Astrocyte of the spinal cord (primary cell): ENCODE measurements at regions not wholly inside any gene's neighbourhood (a gene's known extent, or its start where the extent isn't known, plus 50 kb on each side); places are given as distances from the start of the nearest gene placed in this dataset.

Source experiments
- DNase-seq: peaks from one replicate; pipeline ENCODE4 v3.0.0; 2011; ENCODE audit warnings: low read depth, low spot score
- H3K4me3 ChIP-seq: 2 replicates; pipeline ENCODE4 v1.5.1; 2011; ENCODE audit warnings: low read depth, mild to moderate bottlenecking, low read length, moderate library complexity
- in situ Hi-C: cut with HindIII; loops from 2 replicates; pipeline ENCODE4 v1.10.0; 2017; ENCODE audit warnings: low sequenced_read_pairs
- TF ChIP-seq, protein P1 (sequence below): IDR thresholded peaks from 2 replicates; pipeline ENCODE4 v1.5.1; 2012; ENCODE audit warnings: low read depth, mild to moderate bottlenecking, low read length, inconsistent platforms

DNA sequence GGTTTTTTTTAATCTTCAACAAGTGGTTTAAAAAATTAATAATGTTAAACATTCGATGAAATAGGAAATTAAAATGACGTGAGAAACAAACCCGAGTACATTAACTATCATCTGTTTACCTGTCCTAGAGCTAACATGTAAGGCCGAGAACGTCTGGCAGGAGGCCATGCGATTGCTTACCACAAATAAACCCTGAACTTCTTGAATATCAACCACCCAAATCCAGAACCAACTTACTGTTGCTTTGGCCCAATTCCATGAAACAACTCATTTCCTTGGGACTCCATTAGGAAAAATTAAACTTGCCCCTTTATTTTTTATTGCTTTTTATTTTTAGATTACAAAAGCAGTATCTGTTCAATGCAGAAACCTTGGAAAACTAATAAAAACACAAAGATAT, 228.9 kb upstream of the IRS2 start:
- TF ChIP-seq, protein P1, sequence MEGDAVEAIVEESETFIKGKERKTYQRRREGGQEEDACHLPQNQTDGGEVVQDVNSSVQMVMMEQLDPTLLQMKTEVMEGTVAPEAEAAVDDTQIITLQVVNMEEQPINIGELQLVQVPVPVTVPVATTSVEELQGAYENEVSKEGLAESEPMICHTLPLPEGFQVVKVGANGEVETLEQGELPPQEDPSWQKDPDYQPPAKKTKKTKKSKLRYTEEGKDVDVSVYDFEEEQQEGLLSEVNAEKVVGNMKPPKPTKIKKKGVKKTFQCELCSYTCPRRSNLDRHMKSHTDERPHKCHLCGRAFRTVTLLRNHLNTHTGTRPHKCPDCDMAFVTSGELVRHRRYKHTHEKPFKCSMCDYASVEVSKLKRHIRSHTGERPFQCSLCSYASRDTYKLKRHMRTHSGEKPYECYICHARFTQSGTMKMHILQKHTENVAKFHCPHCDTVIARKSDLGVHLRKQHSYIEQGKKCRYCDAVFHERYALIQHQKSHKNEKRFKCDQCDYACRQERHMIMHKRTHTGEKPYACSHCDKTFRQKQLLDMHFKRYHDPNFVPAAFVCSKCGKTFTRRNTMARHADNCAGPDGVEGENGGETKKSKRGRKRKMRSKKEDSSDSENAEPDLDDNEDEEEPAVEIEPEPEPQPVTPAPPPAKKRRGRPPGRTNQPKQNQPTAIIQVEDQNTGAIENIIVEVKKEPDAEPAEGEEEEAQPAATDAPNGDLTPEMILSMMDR: no peak
- no peak overlapping the region for H3K4me3 ChIP-seq
- in situ Hi-C loops: no loop called here
- DNase-seq: peak; percentile 46

DNA sequence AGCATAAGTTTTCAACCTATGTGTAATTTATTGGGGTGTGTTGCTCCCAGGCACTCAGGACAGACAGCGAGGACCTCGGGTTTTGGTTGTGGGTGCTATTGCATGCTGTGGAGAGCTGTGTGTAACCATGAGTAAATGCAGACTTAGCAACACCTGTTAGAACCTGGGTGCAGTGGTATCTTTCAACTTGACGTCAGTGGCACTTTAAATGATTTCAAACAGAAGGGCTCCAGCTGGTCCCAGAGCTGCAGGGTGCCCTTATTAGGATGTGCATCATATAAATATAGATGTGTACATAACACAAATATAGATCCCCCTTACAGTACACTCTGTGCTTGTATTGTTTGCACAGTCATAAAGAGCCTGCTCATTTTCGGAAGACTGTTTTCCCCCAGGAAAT, 228.3 kb upstream of the IRS2 start:
- TF ChIP-seq, protein P1: no peak
- H3K4me3 ChIP-seq: no peak overlapping the region
- DNase-seq: peak; percentile 13
- in situ Hi-C loops: no loop called here

DNA sequence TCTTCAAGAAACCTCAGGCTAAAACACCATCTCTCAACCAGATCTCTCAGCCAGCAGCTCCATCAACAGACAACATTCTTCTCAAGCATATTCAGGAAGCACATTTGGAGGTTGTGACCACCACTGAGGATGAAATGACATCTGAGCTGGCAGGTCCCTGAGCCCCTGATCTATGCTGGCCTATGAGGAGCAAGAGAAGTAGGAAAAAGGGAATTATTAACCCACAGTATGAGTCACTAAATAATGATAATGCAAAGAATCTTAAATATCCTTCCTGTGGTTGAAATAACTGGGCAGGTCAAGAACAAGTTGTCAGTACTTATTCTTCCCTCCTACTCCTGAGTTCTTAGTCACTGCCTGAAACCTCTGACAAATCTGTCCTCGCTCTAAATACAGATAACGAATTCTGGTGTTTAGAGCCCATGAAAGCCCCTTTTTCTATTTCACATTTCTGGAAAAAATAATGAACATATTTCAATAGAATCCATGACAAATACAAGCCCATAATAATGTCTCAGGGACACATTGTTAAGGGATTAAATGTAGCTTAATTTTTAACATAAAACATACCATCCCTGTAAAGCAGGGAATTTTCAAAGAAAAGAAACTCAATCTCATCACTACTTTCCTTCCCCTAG, 225.8 kb upstream of the IRS2 start:
- DNase-seq: peak; percentile 97
- TF ChIP-seq, protein P1: no peak
- H3K4me3 ChIP-seq: no peak overlapping the region
- in situ Hi-C loops: no loop called here

DNA sequence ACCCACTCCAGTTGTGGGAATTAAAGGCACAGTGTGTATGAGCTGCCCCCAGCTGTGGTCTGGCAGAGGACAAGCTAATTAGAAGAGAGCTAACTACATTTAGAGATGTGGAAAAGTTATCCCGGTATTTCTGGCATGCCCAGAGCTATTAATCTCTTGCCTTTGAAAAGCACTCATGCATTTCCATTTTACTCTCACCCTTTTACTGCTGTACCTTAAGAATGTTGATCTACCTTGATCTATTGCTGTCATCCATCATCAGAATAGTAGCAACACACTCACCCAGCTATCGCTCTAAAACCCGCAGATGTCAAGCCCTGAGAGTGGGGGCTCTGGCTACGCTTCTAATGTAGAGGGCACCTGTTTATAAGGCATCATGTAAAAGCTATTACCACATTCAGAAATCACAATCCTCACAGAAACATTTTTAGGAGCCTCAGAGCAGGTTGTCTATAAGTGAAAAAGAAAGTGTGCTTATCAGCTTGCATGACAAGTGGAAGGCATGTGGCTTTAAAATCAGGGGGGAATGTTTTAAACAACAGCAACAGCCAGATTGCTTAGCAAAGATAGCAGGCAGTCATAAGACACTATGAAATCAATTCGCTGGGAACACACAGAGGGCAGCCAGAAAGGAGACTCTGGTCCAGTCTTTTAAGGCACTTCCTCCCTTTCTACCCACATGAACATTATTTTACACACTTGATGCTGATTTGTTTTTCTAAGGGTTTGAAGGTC, 224.2 kb upstream of the IRS2 start:
- peak; percentile 24 for DNase-seq
- no peak overlapping the region for H3K4me3 ChIP-seq
- TF ChIP-seq, protein P1: no peak
- in situ Hi-C loops: no loop called here

DNA sequence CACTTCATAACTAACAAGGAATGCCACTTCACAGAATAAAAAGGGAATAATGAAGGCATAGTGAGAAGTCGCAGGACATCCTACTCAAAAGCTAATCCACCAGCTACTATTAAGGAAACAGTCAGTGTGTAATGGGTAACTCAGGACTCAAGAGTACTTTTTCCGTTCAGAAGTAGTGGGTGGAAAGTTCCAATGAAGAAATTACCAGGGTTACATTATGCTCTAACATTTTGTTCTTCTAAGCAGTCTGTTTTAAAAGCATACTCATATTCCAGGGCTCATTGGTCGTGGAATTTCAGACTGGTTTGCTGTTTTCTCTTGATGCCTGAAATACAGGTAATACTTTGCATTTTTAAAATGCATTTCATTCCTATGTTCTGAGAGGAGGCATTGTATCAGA, 222.4 kb upstream of the IRS2 start:
- DNase-seq: peak; percentile 6
- TF ChIP-seq, protein P1: no peak
- H3K4me3 ChIP-seq: no peak overlapping the region
- in situ Hi-C loops: no loop called here

DNA sequence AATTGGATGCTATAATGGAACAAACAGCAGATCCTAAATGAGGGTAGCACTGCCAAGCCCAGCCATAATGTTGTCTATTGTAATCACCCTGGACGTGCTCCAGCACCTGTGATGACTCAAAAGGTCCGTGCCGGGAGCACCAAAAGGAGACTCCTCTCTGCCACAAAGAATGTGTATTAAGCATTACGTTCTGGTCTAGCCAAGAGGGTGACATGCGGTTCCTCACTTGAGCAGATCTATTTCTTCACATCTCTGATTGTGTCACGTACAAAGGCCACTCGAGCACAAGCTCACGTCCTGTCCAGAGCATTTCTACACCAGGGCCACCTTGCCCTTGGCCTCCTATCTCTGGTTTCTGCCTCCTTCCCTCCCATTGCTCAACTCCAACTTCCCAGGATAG, 219.9 kb upstream of the IRS2 start:
- TF ChIP-seq, protein P1: no peak
- H3K4me3 ChIP-seq: no peak overlapping the region
- peak; percentile 66 for DNase-seq
- in situ Hi-C loops: no loop called here
